ENCODE measurements at regions not wholly inside any gene's neighbourhood (a gene's known extent, or its start where the extent isn't known, plus 50 kb on each side); places are given as distances from the start of the nearest gene placed in this dataset.

DNA sequence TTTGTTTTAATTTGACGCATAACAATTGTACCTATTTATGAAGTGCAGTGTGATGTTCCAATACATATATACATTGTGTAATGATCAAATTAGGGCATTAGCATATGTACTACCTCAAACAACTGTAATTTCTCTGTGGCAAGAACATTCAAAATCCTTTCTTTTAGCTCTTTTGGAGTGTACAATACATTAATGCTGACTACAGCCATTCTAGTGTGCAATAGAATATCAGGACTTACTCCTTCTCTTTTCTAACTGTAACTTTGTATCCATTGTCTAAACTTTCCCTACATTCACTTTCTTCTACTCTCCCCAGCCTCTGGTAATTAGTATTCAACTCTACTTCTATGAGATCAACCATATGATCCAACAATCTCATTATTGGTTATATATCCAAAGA lies 1177.4 kb downstream of the KCNT2 start:
- no peak for TF ChIP-seq POLR2A (IDR thresholded peaks at IDR 0.05)
- TF ChIP-seq, protein P1, sequence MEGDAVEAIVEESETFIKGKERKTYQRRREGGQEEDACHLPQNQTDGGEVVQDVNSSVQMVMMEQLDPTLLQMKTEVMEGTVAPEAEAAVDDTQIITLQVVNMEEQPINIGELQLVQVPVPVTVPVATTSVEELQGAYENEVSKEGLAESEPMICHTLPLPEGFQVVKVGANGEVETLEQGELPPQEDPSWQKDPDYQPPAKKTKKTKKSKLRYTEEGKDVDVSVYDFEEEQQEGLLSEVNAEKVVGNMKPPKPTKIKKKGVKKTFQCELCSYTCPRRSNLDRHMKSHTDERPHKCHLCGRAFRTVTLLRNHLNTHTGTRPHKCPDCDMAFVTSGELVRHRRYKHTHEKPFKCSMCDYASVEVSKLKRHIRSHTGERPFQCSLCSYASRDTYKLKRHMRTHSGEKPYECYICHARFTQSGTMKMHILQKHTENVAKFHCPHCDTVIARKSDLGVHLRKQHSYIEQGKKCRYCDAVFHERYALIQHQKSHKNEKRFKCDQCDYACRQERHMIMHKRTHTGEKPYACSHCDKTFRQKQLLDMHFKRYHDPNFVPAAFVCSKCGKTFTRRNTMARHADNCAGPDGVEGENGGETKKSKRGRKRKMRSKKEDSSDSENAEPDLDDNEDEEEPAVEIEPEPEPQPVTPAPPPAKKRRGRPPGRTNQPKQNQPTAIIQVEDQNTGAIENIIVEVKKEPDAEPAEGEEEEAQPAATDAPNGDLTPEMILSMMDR (IDR thresholded peaks at IDR 0.05), result no peak
